GM19328 (cell line): ENCODE measurements at regions not wholly inside any gene's neighbourhood (a gene's known extent, or its start where the extent isn't known, plus 50 kb on each side); places are given as distances from the start of the nearest gene placed in this dataset.

ENCODE experiments used
- ATAC-seq: cut with Tn5 transposase; IDR thresholded peaks from one replicate; pipeline ENCODE4 v1.9.1; 2021; ENCODE audit warnings: mild to moderate bottlenecking, moderate library complexity; ENCODE audit not compliant: unreplicated experiment

- ATAC-seq, result no peak
Measured at GRCh38 chr16:48850097-48850770, 240.3 kb upstream of the N4BP1 start.

GRCh38 chr16:48846277-48846676, 236.3 kb upstream of the N4BP1 start:
- ATAC-seq, result no peak

DNA sequence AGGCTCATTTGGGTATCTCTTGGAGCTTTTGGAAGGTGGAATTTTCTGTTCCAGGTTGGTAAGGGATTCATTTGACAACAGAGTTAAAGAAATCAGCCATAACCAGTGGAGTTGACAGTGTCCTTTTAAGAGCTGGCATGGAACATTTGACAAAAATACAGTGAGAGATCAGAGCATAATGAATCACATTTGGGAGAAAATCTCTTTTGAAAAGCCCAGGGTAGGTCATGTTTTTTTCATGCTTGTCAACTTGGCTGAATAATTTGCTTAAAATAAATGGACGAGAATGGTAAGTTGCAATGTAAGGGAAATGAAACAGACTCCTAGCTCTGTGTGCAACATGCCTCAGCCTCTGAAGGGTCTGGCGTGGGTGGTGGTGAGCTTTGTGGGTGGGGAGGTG, 235.3 kb upstream of the N4BP1 start:
- no peak for ATAC-seq

DNA sequence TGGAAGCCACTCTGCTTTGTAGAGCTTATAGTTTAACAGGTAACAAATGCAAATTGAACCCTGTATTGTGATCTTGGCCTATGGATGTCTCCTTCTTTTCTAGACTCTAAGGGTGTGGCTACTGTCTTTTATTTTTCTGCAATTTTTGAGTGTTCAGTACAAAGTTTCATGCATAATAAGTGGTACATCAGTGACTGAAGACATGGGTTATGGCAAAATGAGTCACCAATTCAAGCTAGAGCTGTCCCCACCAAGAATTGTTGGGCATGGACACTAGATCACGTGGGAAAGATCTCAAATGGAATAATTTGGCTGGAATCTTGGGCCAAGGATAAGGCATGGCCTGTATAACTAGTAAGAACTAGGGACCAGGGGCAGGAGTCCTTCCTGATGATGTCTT, 228.4 kb upstream of the N4BP1 start:
- ATAC-seq, result no peak

DNA sequence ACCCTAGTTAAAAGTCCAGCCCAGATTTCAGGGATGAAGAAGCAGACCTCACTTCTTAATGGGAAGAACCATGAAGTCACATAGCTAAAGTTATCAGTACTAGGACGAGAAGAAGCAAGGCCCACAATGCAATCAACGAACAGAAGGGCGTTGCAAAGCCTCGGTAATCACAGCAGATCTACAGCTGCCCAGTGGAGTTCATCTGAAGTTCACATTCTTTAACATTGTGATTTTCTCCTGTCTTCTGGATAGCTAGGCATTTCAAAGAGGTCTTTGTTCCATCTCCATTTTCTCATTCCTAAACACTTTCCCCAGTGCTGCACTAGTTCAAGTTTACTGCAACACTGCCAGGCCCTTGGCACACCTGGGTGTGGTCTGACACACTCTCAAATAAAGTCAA, 226.7 kb upstream of the N4BP1 start:
- ATAC-seq, result no peak

- no peak for ATAC-seq
Measured at GRCh38 chr16:48836067-48836466, 226.1 kb upstream of the N4BP1 start.

DNA sequence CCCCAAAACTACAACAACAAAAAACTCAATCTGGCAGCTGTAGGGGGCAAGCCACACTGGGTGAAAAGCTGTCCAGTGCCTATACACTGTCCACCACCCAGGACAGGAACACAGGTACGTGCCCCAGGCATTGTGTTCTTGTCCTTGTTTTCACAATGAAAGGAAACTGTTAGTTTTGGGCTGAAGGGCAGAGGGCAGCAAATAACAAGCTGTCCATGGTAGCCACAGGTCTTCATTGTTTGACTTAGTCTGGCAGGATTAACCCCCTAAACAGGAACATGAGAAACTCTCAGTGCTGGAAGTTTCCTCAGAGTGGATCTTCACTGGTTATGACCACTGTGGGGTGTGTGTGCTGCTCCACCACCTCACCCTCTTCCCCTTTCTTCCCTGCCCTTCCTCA, 224.6 kb upstream of the N4BP1 start:
- ATAC-seq, result no peak

DNA sequence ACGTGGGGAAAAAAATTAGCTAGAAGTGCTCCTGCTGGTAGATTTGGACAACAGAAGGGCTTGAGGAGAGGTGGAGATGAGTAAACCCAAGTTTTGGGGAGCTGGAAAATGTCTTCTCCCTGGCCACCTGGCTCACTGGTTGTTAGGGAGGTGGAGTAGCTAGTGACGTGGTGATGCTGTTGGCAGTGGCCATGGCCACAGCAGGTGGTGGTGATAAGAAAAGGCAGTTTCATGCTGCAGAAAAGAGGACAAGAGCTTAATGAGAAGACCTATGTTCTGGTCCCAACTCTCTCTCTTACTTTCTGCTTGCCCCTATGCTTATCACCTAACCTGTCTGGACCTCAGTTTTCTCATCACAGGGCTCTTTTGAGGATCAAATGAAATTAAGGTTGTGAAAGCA, 223.5 kb upstream of the N4BP1 start:
- no peak for ATAC-seq

- ATAC-seq, result no peak
Measured at GRCh38 chr16:48831076-48831722, 221.2 kb upstream of the N4BP1 start.

DNA sequence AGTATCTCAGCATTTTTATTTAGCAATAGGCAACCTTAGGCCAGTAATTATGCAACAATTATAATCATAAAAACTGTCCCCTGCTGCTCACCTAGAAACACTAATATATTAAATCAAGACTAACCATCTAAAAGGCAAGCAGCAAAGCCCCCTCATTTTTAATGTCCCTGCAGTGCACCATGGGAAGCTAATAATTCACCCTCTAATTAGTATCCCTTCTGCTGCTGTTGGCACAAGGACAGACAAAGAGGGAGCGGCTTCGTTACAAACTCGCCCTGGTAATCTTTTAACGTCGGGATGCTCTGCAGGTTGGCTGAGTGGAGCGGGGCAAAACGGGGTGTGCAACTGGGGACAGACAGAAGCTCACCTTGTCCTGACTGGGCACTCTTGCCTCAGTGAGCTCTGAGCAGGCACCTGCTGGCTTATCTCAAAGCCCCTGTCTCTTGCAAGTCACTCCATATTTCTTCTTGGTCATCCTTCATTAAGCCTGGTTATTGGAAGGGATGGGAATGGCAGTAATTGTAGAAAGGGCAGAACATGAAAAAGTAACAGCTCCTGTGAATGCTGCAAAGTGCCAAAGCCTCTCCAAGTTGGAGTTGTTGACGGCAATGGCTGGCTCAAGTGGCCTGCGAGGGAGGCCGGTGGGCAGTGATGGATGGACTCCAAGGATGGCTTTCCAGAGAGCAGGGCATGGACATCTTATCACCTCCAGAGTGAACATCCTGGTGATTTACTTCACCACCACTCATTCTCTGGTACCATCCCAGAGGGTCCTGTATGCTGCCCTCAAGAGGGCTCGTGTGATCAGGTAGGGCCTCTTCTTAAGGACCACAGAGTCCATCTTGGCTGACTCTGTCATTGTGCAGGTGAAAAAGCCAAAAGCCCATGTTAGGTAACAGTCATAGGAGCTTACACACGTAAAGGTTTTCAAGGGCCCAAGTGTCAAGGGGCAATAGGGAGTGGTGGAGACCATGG, 219.6 kb upstream of the N4BP1 start:
- ATAC-seq, result no peak

DNA sequence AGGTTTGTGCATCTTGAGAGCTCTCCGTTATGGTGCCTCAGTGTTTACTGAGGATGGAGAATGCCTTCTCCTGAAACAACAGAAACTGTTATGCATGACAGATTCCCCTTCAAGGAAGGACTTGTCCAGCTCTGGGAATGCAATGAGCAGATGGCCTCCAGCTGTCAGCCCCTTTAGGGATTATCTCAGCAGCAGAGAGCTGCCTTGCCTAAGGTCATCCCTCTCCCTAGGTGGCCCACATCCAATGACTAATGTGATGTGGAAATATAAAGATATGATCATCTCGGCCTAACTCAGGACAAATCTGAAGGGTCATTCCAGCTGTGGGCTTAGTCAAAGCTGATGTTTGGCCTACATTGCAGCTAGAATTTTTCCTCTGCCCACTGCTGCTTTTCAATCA, 214.3 kb upstream of the N4BP1 start:
- ATAC-seq, result no peak

GRCh38 chr16:48822431-48822830, 212.5 kb upstream of the N4BP1 start:
- no peak for ATAC-seq

GRCh38 chr16:48820379-48820778, 210.4 kb upstream of the N4BP1 start:
- ATAC-seq, result no peak

DNA sequence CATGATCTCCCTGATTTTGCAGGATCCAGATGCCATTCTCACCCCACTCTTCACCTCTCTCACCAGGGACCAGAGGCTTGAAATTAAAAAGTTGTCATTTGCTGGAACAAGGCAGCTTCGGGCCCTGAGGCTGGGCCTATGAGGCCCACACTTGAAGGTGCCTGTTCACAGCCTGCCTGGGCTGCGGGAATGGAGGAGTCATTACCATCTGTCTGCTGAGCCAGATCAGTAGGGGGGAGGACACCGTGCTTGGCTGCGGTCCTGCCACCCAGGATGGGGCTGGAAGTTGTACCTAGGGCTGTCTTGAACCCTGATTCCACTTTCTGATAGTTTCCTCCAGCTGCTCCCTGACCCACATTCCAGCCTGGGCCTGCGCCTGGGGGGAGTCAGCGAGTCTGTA, 208.3 kb upstream of the N4BP1 start:
- ATAC-seq, result no peak

GRCh38 chr16:48817032-48817431, 207.1 kb upstream of the N4BP1 start:
- no peak for ATAC-seq

- no peak for ATAC-seq
Measured at GRCh38 chr16:48816393-48816792, 206.4 kb upstream of the N4BP1 start.

GRCh38 chr16:48814994-48815393, 205.0 kb upstream of the N4BP1 start:
- ATAC-seq, result no peak

DNA sequence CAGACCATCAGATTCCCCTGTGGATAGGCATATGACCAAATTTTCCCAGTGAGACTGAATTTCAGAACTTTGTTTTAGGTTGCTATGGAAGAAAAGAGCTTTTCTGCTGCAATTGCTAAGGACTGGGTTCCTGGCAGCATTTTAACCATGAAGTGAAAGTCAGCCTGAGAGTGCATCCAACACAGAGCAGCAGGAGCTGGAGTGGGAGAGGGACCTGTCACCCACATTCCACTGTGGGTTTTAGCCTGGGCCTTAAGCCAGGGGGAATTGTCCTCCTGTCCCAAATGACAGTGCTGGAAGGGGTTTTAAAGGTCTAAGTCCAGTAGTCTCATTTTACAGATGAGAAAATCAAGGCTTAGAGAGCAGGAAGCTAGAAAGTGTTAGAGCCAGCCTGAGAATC, 203.5 kb upstream of the N4BP1 start:
- ATAC-seq, result no peak

DNA sequence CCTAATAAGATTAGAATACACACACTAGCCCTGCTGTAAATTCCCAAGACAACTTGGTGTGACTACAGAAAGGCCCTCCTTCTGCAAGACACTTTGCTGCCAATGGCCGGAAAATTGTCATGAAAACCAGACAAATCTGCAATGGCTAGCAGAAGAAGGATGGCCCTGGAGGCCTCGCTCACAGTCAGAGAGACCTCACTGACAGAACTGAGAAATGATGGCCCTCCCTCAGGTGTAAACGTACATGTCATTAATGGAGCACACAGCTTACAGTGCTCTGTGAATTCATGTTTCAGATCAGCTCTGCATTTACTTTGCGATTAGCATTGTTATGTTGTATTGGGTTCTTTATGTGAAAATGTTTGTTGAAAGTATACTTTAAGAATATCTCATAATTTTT, 202.9 kb upstream of the N4BP1 start:
- ATAC-seq, result no peak

GRCh38 chr16:48811478-48811877, 201.5 kb upstream of the N4BP1 start:
- ATAC-seq, result no peak

GRCh38 chr16:48810803-48811453, 200.9 kb upstream of the N4BP1 start:
- ATAC-seq, result no peak
